GM12874 (cell line): ENCODE measurements at regions not wholly inside any gene's neighbourhood (a gene's known extent, or its start where the extent isn't known, plus 50 kb on each side); places are given as distances from the start of the nearest gene placed in this dataset.

Experiments used
- TF ChIP-seq, protein P1 (sequence below): IDR thresholded peaks from 2 replicates; pipeline ENCODE4 v1.5.1; 2011; ENCODE audit warnings: low read depth, mild to moderate bottlenecking, control low read depth, low read length, moderate library complexity; ENCODE audit not compliant: insufficient read depth

DNA sequence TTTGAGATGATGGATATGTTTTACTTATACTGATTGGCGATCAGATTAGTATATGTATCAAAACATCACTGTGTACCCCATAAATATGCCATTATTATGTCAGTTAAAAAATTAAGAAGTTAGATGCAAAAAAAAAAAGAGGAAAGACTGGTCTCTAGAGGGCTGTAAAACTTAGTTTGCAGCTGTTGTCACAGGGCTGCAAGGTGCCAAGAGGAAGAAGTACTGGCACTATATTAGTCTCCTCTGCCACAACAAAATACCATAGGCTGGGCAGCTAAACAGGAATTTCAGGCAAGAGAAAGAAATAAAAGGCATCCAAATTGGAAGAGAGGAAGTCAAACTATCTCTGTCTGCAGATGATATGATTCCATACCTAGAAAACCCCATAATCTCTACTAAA lies 177.8 kb upstream of the PLPP4 start:
- TF ChIP-seq, protein P1, sequence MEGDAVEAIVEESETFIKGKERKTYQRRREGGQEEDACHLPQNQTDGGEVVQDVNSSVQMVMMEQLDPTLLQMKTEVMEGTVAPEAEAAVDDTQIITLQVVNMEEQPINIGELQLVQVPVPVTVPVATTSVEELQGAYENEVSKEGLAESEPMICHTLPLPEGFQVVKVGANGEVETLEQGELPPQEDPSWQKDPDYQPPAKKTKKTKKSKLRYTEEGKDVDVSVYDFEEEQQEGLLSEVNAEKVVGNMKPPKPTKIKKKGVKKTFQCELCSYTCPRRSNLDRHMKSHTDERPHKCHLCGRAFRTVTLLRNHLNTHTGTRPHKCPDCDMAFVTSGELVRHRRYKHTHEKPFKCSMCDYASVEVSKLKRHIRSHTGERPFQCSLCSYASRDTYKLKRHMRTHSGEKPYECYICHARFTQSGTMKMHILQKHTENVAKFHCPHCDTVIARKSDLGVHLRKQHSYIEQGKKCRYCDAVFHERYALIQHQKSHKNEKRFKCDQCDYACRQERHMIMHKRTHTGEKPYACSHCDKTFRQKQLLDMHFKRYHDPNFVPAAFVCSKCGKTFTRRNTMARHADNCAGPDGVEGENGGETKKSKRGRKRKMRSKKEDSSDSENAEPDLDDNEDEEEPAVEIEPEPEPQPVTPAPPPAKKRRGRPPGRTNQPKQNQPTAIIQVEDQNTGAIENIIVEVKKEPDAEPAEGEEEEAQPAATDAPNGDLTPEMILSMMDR, result no peak

DNA sequence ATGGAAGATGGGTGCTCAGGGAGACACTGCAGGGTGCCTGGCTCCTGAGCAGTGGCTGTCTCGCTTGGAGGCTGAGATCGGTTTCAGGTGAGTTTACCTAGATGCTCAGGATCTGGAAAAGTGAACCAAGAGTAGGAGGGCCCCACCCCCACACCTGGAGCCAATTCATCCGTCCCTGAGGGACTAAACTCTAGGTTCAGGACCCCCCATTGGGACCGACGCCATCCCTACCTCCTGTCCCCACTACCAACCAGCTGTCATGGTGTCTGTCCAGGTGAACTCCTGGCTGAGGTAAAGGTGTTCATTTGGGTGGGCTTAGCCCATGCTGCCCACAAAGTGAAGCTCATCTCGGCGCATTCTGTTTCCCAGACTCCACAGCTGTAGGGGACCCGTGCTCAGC lies 174.6 kb upstream of the PLPP4 start:
- TF ChIP-seq, protein P1, result no peak

DNA sequence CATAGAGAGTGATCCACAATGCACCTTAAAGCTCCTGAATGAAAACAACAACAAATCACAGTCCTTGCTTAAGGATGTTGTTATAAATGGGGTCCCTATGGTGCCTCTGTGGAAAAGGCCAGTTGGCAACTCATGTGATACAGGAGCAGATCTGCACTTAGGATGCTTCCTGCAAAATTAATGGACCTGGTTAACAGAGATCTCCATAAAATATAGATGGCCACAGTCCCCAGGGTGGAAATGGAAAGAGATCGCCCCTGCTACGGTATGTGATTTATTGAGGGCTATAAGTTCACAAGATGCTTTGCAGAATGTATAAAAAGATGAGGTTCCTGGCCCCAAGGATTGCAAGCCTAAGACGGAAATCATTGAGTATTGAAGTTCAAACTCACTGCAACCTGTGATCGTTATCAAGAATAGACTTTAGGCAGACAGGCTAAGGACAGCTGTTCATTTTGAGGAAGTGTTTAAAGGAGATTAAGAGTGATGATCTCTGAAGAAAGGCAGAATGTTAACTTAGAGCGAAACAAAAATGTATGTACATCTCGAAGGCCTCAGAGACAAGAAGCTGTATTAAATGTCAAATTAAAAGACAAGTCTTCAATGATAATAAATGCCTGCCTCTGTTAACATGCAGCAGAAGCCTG lies 174.1 kb upstream of the PLPP4 start:
- TF ChIP-seq, protein P1, result no peak

DNA sequence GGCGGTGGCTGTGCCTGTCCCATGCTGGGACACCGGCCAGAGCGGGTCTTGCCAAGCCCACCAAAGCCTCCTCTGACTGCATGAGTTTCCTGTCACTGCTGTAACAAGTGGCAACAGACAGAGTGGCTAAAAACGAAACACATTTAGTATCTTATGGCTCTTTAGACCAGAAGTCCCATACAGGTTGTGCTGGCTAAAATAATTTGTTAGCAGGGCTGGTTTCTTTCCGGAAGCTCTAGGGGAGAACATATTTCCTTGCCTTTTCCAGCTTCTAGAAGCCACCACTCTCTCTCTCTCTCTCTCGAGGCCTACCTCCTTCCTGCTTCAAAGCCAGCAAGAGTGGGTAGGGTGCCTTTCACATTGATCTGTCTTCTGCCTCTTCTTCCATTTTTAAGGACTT lies 171.6 kb upstream of the PLPP4 start:
- TF ChIP-seq, protein P1, result no peak

DNA sequence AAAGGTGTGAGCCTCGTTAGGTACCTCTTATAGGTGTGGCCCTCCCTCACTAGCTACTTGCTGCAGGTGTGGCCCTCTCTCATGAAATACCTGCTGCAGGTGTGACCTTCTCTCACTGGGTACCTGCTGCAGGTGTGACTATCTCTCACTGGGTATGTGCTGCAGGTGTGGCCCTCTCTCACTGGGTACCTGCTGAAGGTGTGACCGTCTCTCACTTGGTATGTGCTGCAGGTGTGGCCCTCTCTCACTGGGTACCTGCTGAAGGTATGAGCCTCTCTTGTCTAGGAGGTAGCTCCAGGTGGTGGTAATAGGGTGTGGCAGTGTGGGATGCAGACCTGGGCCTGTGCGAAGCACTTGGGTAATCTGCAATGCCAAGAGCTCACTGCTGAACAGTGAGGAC lies 170.7 kb upstream of the PLPP4 start:
- TF ChIP-seq, protein P1, result no peak

DNA sequence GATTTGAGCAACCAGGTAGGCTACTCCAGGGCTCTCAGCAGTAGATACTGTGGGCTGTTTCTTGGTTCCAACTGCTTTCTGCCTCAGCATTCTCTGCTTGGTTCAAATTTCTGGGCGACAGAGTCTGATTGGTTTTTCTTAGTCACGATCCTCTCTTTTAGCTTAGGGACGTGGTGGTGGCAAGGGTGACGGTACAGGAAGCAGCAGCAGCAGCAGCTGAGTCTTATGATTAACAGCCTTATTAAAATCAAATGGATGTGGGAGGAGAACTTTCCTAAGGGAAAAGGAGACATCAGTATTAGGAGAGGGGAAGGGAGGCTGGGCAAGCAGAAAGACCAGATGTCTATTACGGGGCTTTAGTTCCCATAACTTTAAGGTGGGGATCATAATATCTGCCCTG lies 156.5 kb upstream of the PLPP4 start:
- TF ChIP-seq, protein P1, result no peak

DNA sequence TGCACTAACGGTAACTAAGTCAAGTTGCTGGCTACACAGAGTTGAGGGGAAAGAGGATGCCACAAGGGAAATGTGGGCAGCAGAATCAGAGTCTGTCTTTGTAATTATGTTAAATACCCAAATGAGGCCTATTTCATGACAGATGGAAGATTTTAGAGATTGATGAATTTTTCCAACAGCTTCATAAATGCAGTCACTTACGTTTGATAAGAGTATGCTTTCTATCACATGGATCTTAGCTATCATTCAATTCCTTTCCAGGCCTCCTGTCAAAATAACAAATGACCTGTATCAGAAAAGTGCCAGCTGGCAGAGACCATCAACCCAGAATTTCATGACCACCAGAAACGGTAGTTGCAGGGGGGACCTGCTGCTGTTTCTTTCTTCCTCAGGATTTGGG lies 148.4 kb upstream of the PLPP4 start:
- TF ChIP-seq, protein P1, result no peak
